Astrocyte of the cerebellum (primary cell): ENCODE measurements at regions not wholly inside any gene's neighbourhood (a gene's known extent, or its start where the extent isn't known, plus 50 kb on each side); places are given as distances from the start of the nearest gene placed in this dataset.

ENCODE experiments used
- DNase-seq: peaks from one replicate; pipeline ENCODE4 v3.0.0-alpha.2; 2011; ENCODE audit warnings: low read depth
- H3K4me3 ChIP-seq: 2 replicates; pipeline ENCODE4 v1.5.1; 2011; ENCODE audit warnings: mild to moderate bottlenecking, low read depth, low read length, moderate library complexity
- CTCF ChIP-seq: IDR thresholded peaks from 2 replicates; pipeline ENCODE4 v1.5.1; 2012; ENCODE audit warnings: low read length, low read depth, moderate library complexity, mild to moderate bottlenecking; ENCODE audit errors: missing control alignments
- in situ Hi-C: cut with HindIII; loops from 2 replicates; pipeline ENCODE4 v1.10.0; 2017; ENCODE audit warnings: low sequenced_read_pairs

GRCh38 chr13:67664502-67664901 lies 434.4 kb upstream of the PCDH9 start:
- no peak for DNase-seq
- in situ Hi-C loops, result no loop called here
- no peak for TF ChIP-seq CTCF
- H3K4me3 ChIP-seq, result no peak overlapping the region

GRCh38 chr13:67662997-67663396 lies 432.9 kb upstream of the PCDH9 start:
- DNase-seq, result no peak
- H3K4me3 ChIP-seq, result no peak overlapping the region
- TF ChIP-seq CTCF, result no peak
- in situ Hi-C loops, result no loop called here

- no peak overlapping the region for H3K4me3 ChIP-seq
- TF ChIP-seq CTCF, result no peak
- in situ Hi-C loops, result no loop called here
- no peak for DNase-seq
Measured at GRCh38 chr13:67652887-67653286, 422.8 kb upstream of the PCDH9 start.

- no peak for DNase-seq
- no peak overlapping the region for H3K4me3 ChIP-seq
- no peak for TF ChIP-seq CTCF
- in situ Hi-C loops, result no loop called here
Measured at GRCh38 chr13:67651908-67652465, 421.9 kb upstream of the PCDH9 start.

- no peak for TF ChIP-seq CTCF
- in situ Hi-C loops, result no loop called here
- no peak for DNase-seq
- no peak overlapping the region for H3K4me3 ChIP-seq
Measured at GRCh38 chr13:67650471-67650870, 420.3 kb upstream of the PCDH9 start.

GRCh38 chr13:67645874-67646467 lies 415.8 kb upstream of the PCDH9 start:
- no peak for TF ChIP-seq CTCF
- in situ Hi-C loops, result no loop called here
- DNase-seq, result no peak
- H3K4me3 ChIP-seq, result no peak overlapping the region
